GM19351 (cell line): ENCODE measurements at regions not wholly inside any gene's neighbourhood (a gene's known extent, or its start where the extent isn't known, plus 50 kb on each side); places are given as distances from the start of the nearest gene placed in this dataset.
"Not testable (repeated sequence)": the region's sequence is repeated elsewhere in the genome, so short reads cannot be mapped to it uniquely, and the experiment has no call there.

Experiments used
- ATAC-seq: cut with Tn5 transposase; IDR thresholded peaks from one replicate; pipeline ENCODE4 v1.9.1; 2021; ENCODE audit warnings: mild to moderate bottlenecking, moderate library complexity; ENCODE audit not compliant: unreplicated experiment

GRCh38 chr10:109308971-109309370, 614.3 kb downstream of the XPNPEP1 start:
- ATAC-seq, result no peak

GRCh38 chr10:109307102-109307501, 616.2 kb downstream of the XPNPEP1 start:
- ATAC-seq, result not testable (repeated sequence)

- no peak for ATAC-seq
These were observed 616.6 kb downstream of the XPNPEP1 start for GRCh38 chr10:109306698-109307097.

- no peak for ATAC-seq
These were observed 635.5 kb downstream of the XPNPEP1 start for GRCh38 chr10:109287858-109288257.

GRCh38 chr10:109282510-109282909, 640.8 kb downstream of the XPNPEP1 start:
- no peak for ATAC-seq

- no peak for ATAC-seq
These were observed 642.0 kb downstream of the XPNPEP1 start for GRCh38 chr10:109281347-109281746.

GRCh38 chr10:109280837-109281236, 642.5 kb downstream of the XPNPEP1 start:
- no peak for ATAC-seq

GRCh38 chr10:109277456-109277855, 645.9 kb downstream of the XPNPEP1 start:
- ATAC-seq, result no peak

- ATAC-seq, result no peak
These were observed 647.4 kb downstream of the XPNPEP1 start for GRCh38 chr10:109275960-109276359.

- no peak for ATAC-seq
These were observed 648.6 kb downstream of the XPNPEP1 start for GRCh38 chr10:109274681-109275080.

- no peak for ATAC-seq
These were observed 653.1 kb downstream of the XPNPEP1 start for GRCh38 chr10:109270173-109270572.

GRCh38 chr10:109264004-109264403, 659.3 kb downstream of the XPNPEP1 start:
- ATAC-seq, result no peak

GRCh38 chr10:109261231-109261630, 662.1 kb downstream of the XPNPEP1 start:
- ATAC-seq, result no peak

GRCh38 chr10:109259293-109259692, 664.0 kb downstream of the XPNPEP1 start:
- ATAC-seq, result no peak

GRCh38 chr10:109253306-109253705, 670.0 kb downstream of the XPNPEP1 start:
- no peak for ATAC-seq

GRCh38 chr10:109250152-109250551, 673.2 kb downstream of the XPNPEP1 start:
- ATAC-seq, result no peak

GRCh38 chr10:109247814-109248213, 675.5 kb downstream of the XPNPEP1 start:
- no peak for ATAC-seq

- ATAC-seq, result no peak
These were observed 677.5 kb downstream of the XPNPEP1 start for GRCh38 chr10:109245821-109246220.

- no peak for ATAC-seq
These were observed 683.9 kb downstream of the XPNPEP1 start for GRCh38 chr10:109239371-109239770.

GRCh38 chr10:109237682-109238081, 685.6 kb downstream of the XPNPEP1 start:
- ATAC-seq, result no peak

GRCh38 chr10:109237050-109237449, 686.3 kb downstream of the XPNPEP1 start:
- ATAC-seq, result no peak

GRCh38 chr10:109223533-109223932, 699.8 kb downstream of the XPNPEP1 start:
- not testable (repeated sequence) for ATAC-seq

- no peak for ATAC-seq
These were observed 703.2 kb downstream of the XPNPEP1 start for GRCh38 chr10:109219935-109220605.
